Loucy (cell line): ENCODE measurements at regions not wholly inside any gene's neighbourhood (a gene's known extent, or its start where the extent isn't known, plus 50 kb on each side); places are given as distances from the start of the nearest gene placed in this dataset.

Source experiments
- H2AFZ ChIP-seq: fragments of 200-600 bp; sonication (generic); 2 replicates; pipeline ENCODE4 v1.6.0; 2016; ENCODE audit warnings: antibody characterized with exemption, mild to moderate bottlenecking, low read length, moderate library complexity
- H3F3A ChIP-seq: fragments of 200-600 bp; 2 replicates; pipeline ENCODE4 v1.6.0; 2016; ENCODE audit warnings: antibody characterized with exemption, low read depth, mild to moderate bottlenecking
- H3K27me3 ChIP-seq: fragments of 200-600 bp; sonication (generic); 2 replicates; pipeline ENCODE4 v1.6.1; 2014; ENCODE audit warnings: low read length, mild to moderate bottlenecking; ENCODE audit not compliant: insufficient read depth, poor library complexity, severe bottlenecking
- H3K36me3 ChIP-seq: fragments of 200-600 bp; sonication (generic); 2 replicates; pipeline ENCODE4 v1.6.1; 2016; ENCODE audit warnings: low read length; ENCODE audit not compliant: insufficient read depth
- H3K4me1 ChIP-seq: fragments of 200-600 bp; sonication (generic); 2 replicates; pipeline ENCODE4 v1.5.1; 2014; ENCODE audit warnings: low read length, mild to moderate bottlenecking; ENCODE audit not compliant: insufficient read depth, poor library complexity, severe bottlenecking
- H3K4me2 ChIP-seq: fragments of 200-600 bp; sonication (generic); 2 replicates; pipeline ENCODE4 v1.6.0; 2014; ENCODE audit warnings: antibody characterized with exemption, low read length, low read depth, mild to moderate bottlenecking; ENCODE audit not compliant: poor library complexity, severe bottlenecking
- H3K4me3 ChIP-seq: fragments of 200-600 bp; sonication (generic); 2 replicates; pipeline ENCODE4 v1.5.1; 2014; ENCODE audit warnings: low read length, mild to moderate bottlenecking, mixed read lengths; ENCODE audit not compliant: poor library complexity, severe bottlenecking
- H3K79me2 ChIP-seq: fragments of 200-600 bp; sonication (generic); 2 replicates; pipeline ENCODE4 v1.6.1; 2014; ENCODE audit warnings: low read length; ENCODE audit not compliant: insufficient read depth
- H3K9ac ChIP-seq: fragments of 200-600 bp; sonication (generic); 2 replicates; pipeline ENCODE4 v1.6.0; 2014; ENCODE audit warnings: mild to moderate bottlenecking, low read depth, low read length, moderate library complexity; ENCODE audit not compliant: poor library complexity, severe bottlenecking
- H3K9me2 ChIP-seq: fragments of 200-600 bp; sonication (generic); replicated peaks from 2 replicates; pipeline ENCODE4 v1.6.1; 2016; ENCODE audit warnings: low read depth, low read length, mixed read lengths
- H3K9me3 ChIP-seq: fragments of 200-600 bp; sonication (generic); 2 replicates; pipeline ENCODE4 v1.6.1; 2014; ENCODE audit warnings: mild to moderate bottlenecking, antibody characterized with exemption, low read length, low read depth; ENCODE audit not compliant: insufficient read depth
- H4K20me1 ChIP-seq: fragments of 200-600 bp; sonication (generic); 2 replicates; pipeline ENCODE4 v1.6.0; 2014; ENCODE audit warnings: antibody characterized with exemption, low read length, mild to moderate bottlenecking; ENCODE audit not compliant: insufficient read depth, poor library complexity, severe bottlenecking
- EZH2phosphoT487 ChIP-seq: fragments of 200-600 bp; IDR thresholded peaks from 2 replicates; pipeline ENCODE4 v1.6.1; 2018; ENCODE audit warnings: antibody characterized with exemption, mild to moderate bottlenecking, moderate library complexity, borderline replicate concordance
- TF ChIP-seq, protein P1 (sequence below): fragments of 200-600 bp; sonication (generic); conservative IDR thresholded peaks from 2 replicates; pipeline ENCODE4 v1.5.1; 2014; ENCODE audit warnings: mild to moderate bottlenecking, antibody characterized with exemption, low read length

DNA sequence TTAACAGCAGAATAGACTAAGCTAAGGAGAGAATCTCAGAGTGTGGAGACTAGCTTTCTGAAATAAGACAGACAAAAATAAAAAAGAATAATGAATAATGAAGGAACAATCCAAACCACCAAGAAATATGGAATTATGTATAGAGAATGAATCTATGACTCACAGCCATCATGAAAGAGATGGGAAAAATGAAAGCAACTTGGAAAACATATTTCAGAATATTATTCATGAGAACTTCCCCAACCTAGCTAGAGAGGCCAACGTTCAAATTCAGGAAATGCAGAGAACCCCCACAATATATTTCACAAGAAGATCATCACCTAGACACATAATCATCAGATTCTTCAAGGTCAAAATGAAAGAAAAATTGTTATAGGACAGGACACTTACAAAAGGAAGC is 349.0 kb upstream of the MPDZ start:
- TF ChIP-seq EZH2phosphoT487 = no peak
- TF ChIP-seq, protein P1, sequence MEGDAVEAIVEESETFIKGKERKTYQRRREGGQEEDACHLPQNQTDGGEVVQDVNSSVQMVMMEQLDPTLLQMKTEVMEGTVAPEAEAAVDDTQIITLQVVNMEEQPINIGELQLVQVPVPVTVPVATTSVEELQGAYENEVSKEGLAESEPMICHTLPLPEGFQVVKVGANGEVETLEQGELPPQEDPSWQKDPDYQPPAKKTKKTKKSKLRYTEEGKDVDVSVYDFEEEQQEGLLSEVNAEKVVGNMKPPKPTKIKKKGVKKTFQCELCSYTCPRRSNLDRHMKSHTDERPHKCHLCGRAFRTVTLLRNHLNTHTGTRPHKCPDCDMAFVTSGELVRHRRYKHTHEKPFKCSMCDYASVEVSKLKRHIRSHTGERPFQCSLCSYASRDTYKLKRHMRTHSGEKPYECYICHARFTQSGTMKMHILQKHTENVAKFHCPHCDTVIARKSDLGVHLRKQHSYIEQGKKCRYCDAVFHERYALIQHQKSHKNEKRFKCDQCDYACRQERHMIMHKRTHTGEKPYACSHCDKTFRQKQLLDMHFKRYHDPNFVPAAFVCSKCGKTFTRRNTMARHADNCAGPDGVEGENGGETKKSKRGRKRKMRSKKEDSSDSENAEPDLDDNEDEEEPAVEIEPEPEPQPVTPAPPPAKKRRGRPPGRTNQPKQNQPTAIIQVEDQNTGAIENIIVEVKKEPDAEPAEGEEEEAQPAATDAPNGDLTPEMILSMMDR = no peak
- H4K20me1 ChIP-seq = no peaks in the 10 kb centered on the region
- H3K4me3 ChIP-seq = no peak overlapping the region
- H3K4me2 ChIP-seq = no peak overlapping the region
- no peaks in the 10 kb centered on the region for H3K27me3 ChIP-seq
- no peaks in the 10 kb centered on the region for H3K36me3 ChIP-seq
- no peaks in the 10 kb centered on the region for H3K9me3 ChIP-seq
- no peaks in the 10 kb centered on the region for H3K4me1 ChIP-seq
- H3K9me2 ChIP-seq = no peaks in the 10 kb centered on the region
- H3F3A ChIP-seq = no peaks in the 10 kb centered on the region
- no peak overlapping the region for H3K9ac ChIP-seq
- no peak overlapping the region for H2AFZ ChIP-seq
- H3K79me2 ChIP-seq = no peaks in the 10 kb centered on the region

DNA sequence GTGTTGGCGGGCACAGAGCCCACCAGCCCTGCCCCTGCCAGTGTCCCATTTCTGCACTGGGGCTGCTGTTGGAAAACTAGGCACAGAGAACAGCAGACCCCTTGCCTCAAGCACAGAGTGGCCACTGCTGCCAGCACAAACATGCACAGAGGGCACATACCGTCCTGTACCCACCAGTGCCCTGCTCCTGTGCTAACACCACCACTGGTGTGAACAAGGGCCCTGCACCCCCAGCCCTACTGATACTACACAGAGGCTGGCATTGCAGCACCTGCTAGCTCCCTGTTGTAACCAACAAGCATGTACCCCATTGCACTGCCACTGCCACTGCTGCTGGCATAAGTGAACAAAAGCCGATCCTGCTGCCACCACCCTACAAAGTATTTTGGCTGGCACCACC is 348.0 kb upstream of the MPDZ start:
- no peaks in the 10 kb centered on the region for H3K36me3 ChIP-seq

DNA sequence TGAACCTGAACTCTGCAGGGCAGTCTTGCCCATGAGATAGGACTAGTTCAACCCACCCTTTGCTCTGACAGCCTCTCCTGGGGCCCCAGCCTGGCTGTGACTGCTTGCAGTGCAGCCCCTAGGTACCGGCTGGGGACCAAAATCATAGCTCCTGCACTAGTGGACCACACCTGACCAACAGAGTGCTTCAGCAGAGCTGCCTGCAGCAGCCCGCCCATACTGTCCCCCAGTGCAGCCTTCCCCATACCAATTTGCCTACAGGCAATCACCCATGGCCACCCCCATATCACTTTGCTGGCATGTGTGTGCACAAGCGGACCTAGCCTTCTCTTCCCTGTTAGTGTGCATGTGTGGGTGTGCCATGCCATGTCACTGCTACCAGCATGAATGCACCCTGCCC is 347.6 kb upstream of the MPDZ start:
- no peaks in the 10 kb centered on the region for H3F3A ChIP-seq
- no peaks in the 10 kb centered on the region for H3K27me3 ChIP-seq
- H3K79me2 ChIP-seq = no peaks in the 10 kb centered on the region
- H3K9me3 ChIP-seq = no peaks in the 10 kb centered on the region
- TF ChIP-seq, protein P1 = no peak
- TF ChIP-seq EZH2phosphoT487 = no peak
- no peaks in the 10 kb centered on the region for H3K9me2 ChIP-seq
- H3K4me1 ChIP-seq = no peaks in the 10 kb centered on the region
- H3K36me3 ChIP-seq = no peaks in the 10 kb centered on the region
- no peak overlapping the region for H3K9ac ChIP-seq
- H3K4me3 ChIP-seq = no peak overlapping the region
- H2AFZ ChIP-seq = no peak overlapping the region
- no peak overlapping the region for H3K4me2 ChIP-seq
- H4K20me1 ChIP-seq = no peaks in the 10 kb centered on the region

More for the DNA sequence above, 348.0 kb upstream of the MPDZ start:
- H4K20me1 ChIP-seq = no peaks in the 10 kb centered on the region
- TF ChIP-seq EZH2phosphoT487 = no peak
- TF ChIP-seq, protein P1 = no peak
- no peaks in the 10 kb centered on the region for H3K79me2 ChIP-seq
- no peaks in the 10 kb centered on the region for H3K9me2 ChIP-seq
- H3K9ac ChIP-seq = no peak overlapping the region
- H3K4me1 ChIP-seq = no peaks in the 10 kb centered on the region
- H3K9me3 ChIP-seq = no peaks in the 10 kb centered on the region
- no peaks in the 10 kb centered on the region for H3F3A ChIP-seq
- H3K4me3 ChIP-seq = no peak overlapping the region
- no peaks in the 10 kb centered on the region for H3K27me3 ChIP-seq
- no peak overlapping the region for H3K4me2 ChIP-seq
- no peak overlapping the region for H2AFZ ChIP-seq
